ENCODE measurements at regions not wholly inside any gene's neighbourhood (a gene's known extent, or its start where the extent isn't known, plus 50 kb on each side); places are given as distances from the start of the nearest gene placed in this dataset.

DNA sequence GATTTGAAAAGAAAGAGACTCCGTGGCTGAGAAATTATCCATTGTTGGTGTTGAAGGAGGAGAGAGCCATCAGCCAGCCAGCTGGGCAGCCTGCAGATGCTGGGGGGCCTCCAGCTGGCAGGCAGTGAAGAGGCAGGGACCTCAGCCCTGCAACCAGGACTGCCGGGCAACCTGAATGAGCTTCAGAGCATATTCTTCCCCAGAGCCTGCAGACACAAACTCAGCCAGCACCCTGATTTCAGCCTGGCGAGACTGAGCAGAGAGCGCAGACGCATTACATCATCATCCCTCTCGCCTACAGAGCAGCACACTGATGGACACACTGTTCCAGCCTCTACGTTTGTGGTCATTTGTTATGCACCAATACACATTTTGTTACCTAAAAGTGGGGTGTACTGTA is 150.7 kb upstream of the RAB6C start:
- TF ChIP-seq CTCF (IDR thresholded peaks at IDR 0.05 in 4 of 5, conservative IDR thresholded peaks at IDR 0.05 in 1 of 5) (no peak), POLR2A (IDR thresholded peaks at IDR 0.05) (no peak)
